MM.1S (cell line): ENCODE measurements at regions not wholly inside any gene's neighbourhood (a gene's known extent, or its start where the extent isn't known, plus 50 kb on each side); places are given as distances from the start of the nearest gene placed in this dataset.
"Not testable (repeated sequence)": the region's sequence is repeated elsewhere in the genome, so short reads cannot be mapped to it uniquely, and the experiment has no call there.

ENCODE experiments used
- CTCF ChIP-seq: fragments of 300-600 bp; sonication (generic); IDR thresholded peaks from 2 replicates; pipeline ENCODE4 v1.5.1; 2016; ENCODE audit warnings: antibody characterized with exemption, low read length, mixed read lengths
- EZH2 ChIP-seq: fragments of 300-600 bp; sonication (generic); optimal IDR thresholded peaks from 2 replicates; pipeline ENCODE3; 2017; ENCODE audit warnings: low read depth, mild to moderate bottlenecking, antibody characterized with exemption, low read length, mixed read lengths

- TF ChIP-seq CTCF, EZH2: not testable (repeated sequence)
Measured at GRCh38 chr1:148432318-148432717, 50.8 kb downstream of the PPIAL4G start.
